ENCODE measurements at regions not wholly inside any gene's neighbourhood (a gene's known extent, or its start where the extent isn't known, plus 50 kb on each side); places are given as distances from the start of the nearest gene placed in this dataset.
"Not testable (repeated sequence)": the region's sequence is repeated elsewhere in the genome, so short reads cannot be mapped to it uniquely, and the experiment has no call there.

- peak overlapping the region in 1 of 7 donors; percentile 19 for H3K27ac Mint-ChIP-seq
- WGBS (ENCODE audit: insufficient coverage), result no CpG with 5 or more reads among the region's 3 CpGs
- H3K36me3 Mint-ChIP-seq, result peaks cover 61 to 64% of the 10 kb centered on the region in 2 donors
- Histone ChIP-seq H4K20me1 (ENCODE audit: insufficient read depth, low read length) (peaks cover 5% of the 10 kb centered on the region), H3K36me3 (replicated peaks in 1 of 2; ENCODE audit: control insufficient read depth in 1 of 2, insufficient read depth in 2 of 2, low read length in 2 of 2) (peaks cover 10 to 34% of the 10 kb centered on the region in 2 donors), H3K27ac (ENCODE audit: low read depth in 1 of 2, low read length in 2 of 2) (no peak overlapping the region), H2AFZ (ENCODE audit: insufficient read depth, low read depth, low read length, poor library complexity, severe bottlenecking) (no peak overlapping the region), H3K4me3 (replicated peaks in 1 of 3; ENCODE audit: low read depth in 2 of 3, low read length in 3 of 3) (no peak overlapping the region), H3K9me3 (replicated peaks in 1 of 2; ENCODE audit: control insufficient read depth in 1 of 2, insufficient read depth in 1 of 2, low read length in 2 of 2) (no peaks in the 10 kb centered on the region), H3K4me2 (replicated peaks; ENCODE audit: extremely low read depth, low read length, poor library complexity, severe bottlenecking) (no peak overlapping the region), H3K4me1 (ENCODE audit: control insufficient read depth in 1 of 2, insufficient read depth in 2 of 2, low read length in 2 of 2) (peaks cover 1 to 2% of the 10 kb centered on the region in 2 donors), H3K9ac (ENCODE audit: insufficient read depth, low read length, poor library complexity, severe bottlenecking) (no peak overlapping the region), H3K79me2 (ENCODE audit: insufficient read depth, low read length) (no peaks in the 10 kb centered on the region), H3K27me3 (ENCODE audit: control insufficient read depth in 2 of 2, insufficient read depth in 2 of 2, low read length in 2 of 2) (no peaks in the 10 kb centered on the region)
- no peak for TF ChIP-seq CTCF (IDR thresholded peaks at IDR 0.05)
- intact Hi-C loops (cut with micrococcal nuclease), result no loop called here
- H3K27me3 Mint-ChIP-seq (ENCODE audit: low read depth in 3 of 3), result no peaks in the 10 kb centered on the region
- no peak overlapping the region for H3K4me3 Mint-ChIP-seq
- peaks cover 4 to 19% (median 9%) of the 10 kb centered on the region in 7 donors for H3K9me3 Mint-ChIP-seq
- peaks cover 4% of the 10 kb centered on the region for H3K4me1 Mint-ChIP-seq
- DNase-seq, result no peak
These were observed 72.5 kb upstream of the NEDD9 start for GRCh38 chr6:11304946-11305345.

GRCh38 chr6:11299876-11300428 lies 67.5 kb upstream of the NEDD9 start:
- H3K4me1 ChIP-seq (ENCODE audit: control insufficient read depth in 1 of 2, insufficient read depth in 2 of 2, low read length in 2 of 2); H3K9me3 ChIP-seq (replicated peaks in 1 of 2; ENCODE audit: control insufficient read depth in 1 of 2, insufficient read depth in 1 of 2, low read length in 2 of 2); H3K4me3 ChIP-seq (replicated peaks in 1 of 3; ENCODE audit: low read depth in 2 of 3, low read length in 3 of 3); H3K4me1 Mint-ChIP-seq; DNase-seq; H3K9ac ChIP-seq (ENCODE audit: insufficient read depth, low read length, poor library complexity, severe bottlenecking); H2AFZ ChIP-seq (ENCODE audit: insufficient read depth, low read depth, low read length, poor library complexity, severe bottlenecking); H3K27ac ChIP-seq (ENCODE audit: low read depth in 1 of 2, low read length in 2 of 2); H3K4me3 Mint-ChIP-seq; H3K4me2 ChIP-seq (replicated peaks; ENCODE audit: extremely low read depth, low read length, poor library complexity, severe bottlenecking); H4K20me1 ChIP-seq (ENCODE audit: insufficient read depth, low read length); H3K79me2 ChIP-seq (ENCODE audit: insufficient read depth, low read length); H3K27me3 ChIP-seq (ENCODE audit: control insufficient read depth in 2 of 2, insufficient read depth in 2 of 2, low read length in 2 of 2); H3K27me3 Mint-ChIP-seq (ENCODE audit: low read depth in 3 of 3): not testable (repeated sequence)
- Mint-ChIP-seq H3K36me3 (peaks cover 81 to 87% of the 10 kb centered on the region in 2 donors), H3K27ac (peak overlapping the region in 3 of 7 donors; percentile 19 to 62 (median 58)), H3K9me3 (peaks cover 10 to 29% (median 20%) of the 10 kb centered on the region in 7 donors)
- intact Hi-C loops (cut with micrococcal nuclease), result loop anchor here in 1 of 2 donors (10.0 kb wide), 1 partner anchor 55 kb away; no protein-coding TSS in a partner anchor
- peaks cover 18 to 62% of the 10 kb centered on the region in 2 donors for H3K36me3 ChIP-seq (replicated peaks in 1 of 2; ENCODE audit: control insufficient read depth in 1 of 2, insufficient read depth in 2 of 2, low read length in 2 of 2)
- WGBS (ENCODE audit: insufficient coverage), result no CpG with 5 or more reads among the region's 5 CpGs

DNA sequence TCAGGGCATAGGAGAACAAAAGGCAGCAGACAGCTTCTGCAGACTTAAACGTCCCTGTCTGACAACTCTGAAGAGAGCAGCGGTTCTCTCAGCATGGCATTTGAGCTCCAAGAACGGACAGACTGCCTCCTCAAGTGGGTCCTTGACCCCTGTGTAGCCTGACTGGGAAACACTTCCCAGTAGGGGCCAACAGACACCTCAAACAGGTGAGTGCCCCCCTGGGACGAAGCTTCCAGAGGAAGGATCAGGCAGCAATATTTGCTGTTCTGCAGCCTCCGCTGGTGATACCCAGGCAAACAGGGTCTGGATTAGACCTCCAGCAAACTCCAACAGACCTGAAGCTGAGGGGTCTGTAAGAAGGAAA lies 66.9 kb upstream of the NEDD9 start:
- not testable (repeated sequence) for H3K79me2 ChIP-seq (ENCODE audit: insufficient read depth, low read length); H3K27me3 ChIP-seq (ENCODE audit: control insufficient read depth in 2 of 2, insufficient read depth in 2 of 2, low read length in 2 of 2); H3K4me1 Mint-ChIP-seq; H3K4me2 ChIP-seq (replicated peaks; ENCODE audit: extremely low read depth, low read length, poor library complexity, severe bottlenecking); H3K4me3 Mint-ChIP-seq; H3K27ac ChIP-seq (ENCODE audit: low read depth in 1 of 2, low read length in 2 of 2); H4K20me1 ChIP-seq (ENCODE audit: insufficient read depth, low read length); H3K9ac ChIP-seq (ENCODE audit: insufficient read depth, low read length, poor library complexity, severe bottlenecking); DNase-seq; H3K4me3 ChIP-seq (replicated peaks in 1 of 3; ENCODE audit: low read depth in 2 of 3, low read length in 3 of 3); H3K27me3 Mint-ChIP-seq (ENCODE audit: low read depth in 3 of 3); H2AFZ ChIP-seq (ENCODE audit: insufficient read depth, low read depth, low read length, poor library complexity, severe bottlenecking); H3K4me1 ChIP-seq (ENCODE audit: control insufficient read depth in 1 of 2, insufficient read depth in 2 of 2, low read length in 2 of 2); H3K9me3 ChIP-seq (replicated peaks in 1 of 2; ENCODE audit: control insufficient read depth in 1 of 2, insufficient read depth in 1 of 2, low read length in 2 of 2)
- Mint-ChIP-seq H3K36me3 (peaks cover 79 to 85% of the 10 kb centered on the region in 2 donors), H3K27ac (peak overlapping the region in 3 of 7 donors; percentile 19 to 62 (median 58)), H3K9me3 (peaks cover 8 to 30% (median 17%) of the 10 kb centered on the region in 7 donors)
- peaks cover 14 to 56% of the 10 kb centered on the region in 2 donors for H3K36me3 ChIP-seq (replicated peaks in 1 of 2; ENCODE audit: control insufficient read depth in 1 of 2, insufficient read depth in 2 of 2, low read length in 2 of 2)
- intact Hi-C loops (cut with micrococcal nuclease), result loop anchor here in 1 of 2 donors (10.0 kb wide), 1 partner anchor 55 kb away; no protein-coding TSS in a partner anchor
- 96% methylated on average over 3 of the region's 5 CpGs for WGBS (ENCODE audit: insufficient coverage)
